GM12875 (cell line): ENCODE measurements at regions not wholly inside any gene's neighbourhood (a gene's known extent, or its start where the extent isn't known, plus 50 kb on each side); places are given as distances from the start of the nearest gene placed in this dataset.

Source experiments
- H3K4me3 ChIP-seq: one replicate; pipeline ENCODE4 v1.5.1; 2011; ENCODE audit warnings: low read depth, low read length, control low read depth
- TF ChIP-seq, protein P1 (sequence below): IDR thresholded peaks from 2 replicates; pipeline ENCODE4 v1.5.1; 2011; ENCODE audit warnings: low read depth, mild to moderate bottlenecking, control low read depth, inconsistent platforms, low read length, moderate library complexity, borderline replicate concordance; ENCODE audit not compliant: insufficient read depth

GRCh38 chr7:136667584-136667983 lies 200.9 kb upstream of the CHRM2 start:
- TF ChIP-seq, protein P1, sequence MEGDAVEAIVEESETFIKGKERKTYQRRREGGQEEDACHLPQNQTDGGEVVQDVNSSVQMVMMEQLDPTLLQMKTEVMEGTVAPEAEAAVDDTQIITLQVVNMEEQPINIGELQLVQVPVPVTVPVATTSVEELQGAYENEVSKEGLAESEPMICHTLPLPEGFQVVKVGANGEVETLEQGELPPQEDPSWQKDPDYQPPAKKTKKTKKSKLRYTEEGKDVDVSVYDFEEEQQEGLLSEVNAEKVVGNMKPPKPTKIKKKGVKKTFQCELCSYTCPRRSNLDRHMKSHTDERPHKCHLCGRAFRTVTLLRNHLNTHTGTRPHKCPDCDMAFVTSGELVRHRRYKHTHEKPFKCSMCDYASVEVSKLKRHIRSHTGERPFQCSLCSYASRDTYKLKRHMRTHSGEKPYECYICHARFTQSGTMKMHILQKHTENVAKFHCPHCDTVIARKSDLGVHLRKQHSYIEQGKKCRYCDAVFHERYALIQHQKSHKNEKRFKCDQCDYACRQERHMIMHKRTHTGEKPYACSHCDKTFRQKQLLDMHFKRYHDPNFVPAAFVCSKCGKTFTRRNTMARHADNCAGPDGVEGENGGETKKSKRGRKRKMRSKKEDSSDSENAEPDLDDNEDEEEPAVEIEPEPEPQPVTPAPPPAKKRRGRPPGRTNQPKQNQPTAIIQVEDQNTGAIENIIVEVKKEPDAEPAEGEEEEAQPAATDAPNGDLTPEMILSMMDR, result no peak
- no peak overlapping the region for H3K4me3 ChIP-seq

DNA sequence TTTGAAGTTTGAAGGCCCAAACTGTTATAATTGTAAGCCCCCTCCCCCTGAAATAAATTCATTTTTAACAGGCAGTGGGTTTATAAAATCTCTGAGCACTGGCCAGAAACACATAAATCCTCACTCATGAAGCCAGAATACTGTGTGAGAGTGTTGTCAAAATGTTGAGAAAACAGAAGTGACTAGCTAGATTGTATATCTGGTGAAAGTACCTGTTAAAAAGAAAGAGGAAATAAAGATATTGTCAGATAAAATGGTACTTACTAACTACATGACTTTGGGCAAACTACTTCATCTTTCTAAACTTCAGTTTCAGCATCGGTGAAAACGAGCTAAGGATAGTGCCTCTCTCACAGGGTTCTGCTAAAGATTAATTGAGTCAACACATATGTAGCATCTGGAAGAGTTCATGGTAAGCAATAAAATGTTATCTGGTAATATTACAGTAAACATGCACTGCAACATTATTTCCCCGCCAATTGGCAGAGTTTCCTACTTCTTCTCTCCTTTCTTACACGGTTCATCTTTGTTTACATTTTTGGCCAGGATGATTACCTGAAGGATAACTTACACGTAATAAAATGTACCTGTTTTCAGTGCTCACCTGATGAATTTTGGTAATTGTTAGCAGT lies 202.5 kb upstream of the CHRM2 start:
- TF ChIP-seq, protein P1, result no peak

DNA sequence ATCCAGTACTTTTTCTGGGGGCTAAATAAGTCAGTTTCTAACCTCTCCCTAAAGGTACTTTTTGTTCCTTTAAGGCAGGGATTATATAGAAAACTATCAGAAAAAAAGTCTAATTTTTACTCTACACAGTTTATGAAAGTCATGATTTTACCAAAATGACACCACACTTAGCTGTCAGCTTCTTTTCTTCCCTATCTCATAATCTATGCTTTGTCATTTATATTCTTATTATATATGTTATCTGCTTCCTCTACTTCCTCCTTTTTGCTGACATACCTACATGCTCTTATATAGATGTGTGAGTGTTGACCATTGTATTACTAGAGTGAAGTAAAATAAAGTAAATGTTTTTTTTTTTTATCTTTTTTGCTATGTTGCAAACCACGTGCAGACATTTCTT lies 203.9 kb upstream of the CHRM2 start:
- TF ChIP-seq, protein P1, result no peak
- no peak overlapping the region for H3K4me3 ChIP-seq

More for the DNA sequence above, 202.5 kb upstream of the CHRM2 start:
- no peak overlapping the region for H3K4me3 ChIP-seq

DNA sequence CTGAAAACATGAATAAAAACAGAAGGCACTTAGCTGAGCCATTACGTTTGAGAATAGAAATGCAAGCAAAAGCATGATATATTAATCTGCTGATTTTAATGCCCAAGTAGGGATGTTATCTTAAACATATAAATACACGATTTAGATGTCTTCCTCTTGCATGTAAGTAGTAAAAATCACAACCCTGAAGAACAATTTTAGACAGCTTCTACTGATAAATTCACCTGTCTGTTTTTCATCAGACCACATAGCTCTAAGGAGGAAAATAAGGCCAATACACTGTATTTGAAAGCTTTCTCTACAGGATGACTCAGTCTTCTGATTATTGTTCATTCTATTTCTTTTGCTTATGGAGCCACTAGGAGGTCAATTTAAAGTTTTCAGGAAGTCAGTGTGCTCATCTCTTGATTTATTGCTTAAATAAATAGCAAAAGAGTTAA lies 210.9 kb upstream of the CHRM2 start:
- TF ChIP-seq, protein P1, result no peak
- H3K4me3 ChIP-seq, result no peak overlapping the region

DNA sequence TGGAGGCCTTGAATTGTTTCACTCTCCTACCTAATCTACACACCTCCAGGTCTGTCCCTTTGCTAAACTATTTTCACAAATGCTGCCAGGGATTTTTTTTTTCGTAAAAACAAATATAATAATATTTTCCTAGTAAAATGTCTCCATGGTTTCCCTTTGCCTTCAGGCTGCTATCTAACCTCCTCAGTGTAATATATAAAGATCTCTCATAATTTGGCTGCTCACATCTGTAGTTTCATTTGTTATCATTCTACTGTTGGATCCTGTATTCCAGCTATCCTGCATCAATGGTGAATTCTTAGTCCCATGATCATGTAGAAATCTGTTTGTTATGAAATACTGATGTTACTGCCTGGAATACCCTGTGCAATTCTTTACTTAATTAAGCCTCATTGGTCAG lies 211.9 kb upstream of the CHRM2 start:
- H3K4me3 ChIP-seq, result no peak overlapping the region
- TF ChIP-seq, protein P1, result no peak

DNA sequence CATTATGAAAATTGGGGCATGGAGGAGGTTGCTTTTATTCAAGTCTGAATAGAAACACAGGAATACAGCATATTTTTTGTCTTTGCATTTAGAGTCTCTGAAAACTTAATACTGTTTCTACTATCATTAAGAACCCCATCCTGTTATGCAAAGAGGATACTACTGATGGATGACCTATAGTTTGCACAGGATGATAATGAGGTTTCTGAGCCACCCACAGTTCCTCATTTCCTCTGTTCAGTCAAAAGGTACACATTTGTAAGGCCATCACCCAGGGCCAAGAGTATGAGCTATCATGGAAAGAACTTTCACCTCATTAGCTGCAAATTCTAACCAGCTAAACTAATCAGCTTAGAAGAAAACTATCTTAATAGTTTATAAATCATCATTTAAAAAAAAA lies 213.0 kb upstream of the CHRM2 start:
- TF ChIP-seq, protein P1, result no peak
- no peak overlapping the region for H3K4me3 ChIP-seq

DNA sequence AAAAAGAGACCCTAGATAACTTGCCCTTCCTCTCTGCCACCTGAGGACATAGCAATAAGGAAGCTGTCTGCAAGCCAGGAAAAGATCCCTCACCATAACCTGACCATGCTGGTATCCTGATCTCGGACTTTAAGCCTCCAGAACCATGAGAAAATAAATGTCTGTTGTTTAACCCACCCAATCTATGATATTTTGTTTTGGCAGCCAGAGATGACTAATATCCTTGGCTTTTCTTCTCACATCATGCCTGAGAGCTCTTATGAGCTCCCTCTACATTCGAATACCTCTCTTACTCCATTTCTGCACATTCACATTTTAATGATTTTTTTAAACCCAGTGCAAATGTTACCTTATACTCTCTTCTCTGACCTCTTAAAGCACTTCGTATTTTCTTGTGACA lies 214.0 kb upstream of the CHRM2 start:
- H3K4me3 ChIP-seq, result no peak overlapping the region
- TF ChIP-seq, protein P1, result no peak
